OCI-LY7 (cell line): ENCODE measurements at regions not wholly inside any gene's neighbourhood (a gene's known extent, or its start where the extent isn't known, plus 50 kb on each side); places are given as distances from the start of the nearest gene placed in this dataset.

Experiments used
- BruUV-seq: library from RNA; stranded (reverse); fragments of 400-500 nt; replicated peaks from 2 replicates; lab custom pipeline; 2021; lab: Mats Ljungman, UMichigan
- CTCF ChIA-PET: fragments of 300-600 bp; sonication (Branson Sonifier 250); formaldehyde crosslinking; loops from one replicate; lab custom pipeline; 2022; ENCODE audit warnings: antibody characterized with exemption; ENCODE audit not compliant: unreplicated experiment; lab: Charles Lee
- POLR2A ChIA-PET: fragments of 300-600 bp; sonication (Branson Sonifier 250); formaldehyde crosslinking; loops from one replicate; lab custom pipeline; 2022; ENCODE audit warnings: antibody characterized with exemption; lab: Charles Lee
- DNase-seq: peaks from one replicate; pipeline ENCODE4 v3.0.0-alpha.2; 2015; ENCODE audit warnings: low spot score
- H2AFZ ChIP-seq: fragments of 200-600 bp; sonication (generic), shearing (Covaris generic); 2 replicates; pipeline ENCODE4 v1.6.1; 2014; ENCODE audit warnings: mild to moderate bottlenecking, antibody characterized with exemption, low read length, moderate library complexity
- H3K27ac ChIP-seq: fragments of 200-600 bp; sonication (generic); 2 replicates; pipeline ENCODE4 v1.5.1; 2014; ENCODE audit warnings: mixed run types, low read depth, mild to moderate bottlenecking, moderate library complexity, low read length, inconsistent platforms; ENCODE audit not compliant: poor library complexity, severe bottlenecking
- H3K36me3 ChIP-seq: fragments of 200-600 bp; sonication (generic); 2 replicates; pipeline ENCODE4 v1.6.1; 2014; ENCODE audit warnings: mild to moderate bottlenecking, antibody characterized with exemption, low read length, moderate library complexity, mixed read lengths; ENCODE audit not compliant: insufficient read depth
- H3K4me1 ChIP-seq: fragments of 200-600 bp; sonication (generic); 2 replicates; pipeline ENCODE4 v1.5.1; 2014; ENCODE audit warnings: mild to moderate bottlenecking, low read length; ENCODE audit not compliant: insufficient read depth, poor library complexity, severe bottlenecking
- H3K4me2 ChIP-seq: fragments of 200-600 bp; sonication (generic); 2 replicates; pipeline ENCODE4 v1.6.1; 2014; ENCODE audit warnings: mild to moderate bottlenecking, low read length
- H3K4me3 ChIP-seq: fragments of 200-600 bp; sonication (generic); 2 replicates; pipeline ENCODE4 v1.5.1; 2014; ENCODE audit warnings: mild to moderate bottlenecking, low read depth, low read length; ENCODE audit not compliant: poor library complexity, severe bottlenecking
- H3K79me2 ChIP-seq: fragments of 200-600 bp; sonication (generic); 2 replicates; pipeline ENCODE4 v1.6.1; 2016; ENCODE audit warnings: low read depth, mild to moderate bottlenecking, low read length, moderate library complexity, mixed read lengths; ENCODE audit not compliant: insufficient read depth
- H3K9me2 ChIP-seq: fragments of 200-600 bp; sonication (generic); 2 replicates; pipeline ENCODE4 v1.6.1; 2016; ENCODE audit warnings: mild to moderate bottlenecking, low read length, mixed read lengths; ENCODE audit not compliant: insufficient read depth
- H3K9me3 ChIP-seq: fragments of 200-600 bp; sonication (generic); 2 replicates; pipeline ENCODE4 v1.6.1; 2014; ENCODE audit warnings: mild to moderate bottlenecking, mixed run types, low read length, mixed read lengths
- H4K20me1 ChIP-seq: fragments of 200-600 bp; sonication (generic); 2 replicates; pipeline ENCODE4 v1.6.1; 2014; ENCODE audit warnings: mild to moderate bottlenecking, antibody characterized with exemption, low read length, moderate library complexity, mixed read lengths; ENCODE audit not compliant: insufficient read depth
- EZH2phosphoT487 ChIP-seq: fragments of 200-600 bp; sonication (generic); IDR thresholded peaks from 2 replicates; pipeline ENCODE4 v1.6.1; 2018; ENCODE audit warnings: low read depth, borderline replicate concordance, mild to moderate bottlenecking, mixed run types, antibody characterized with exemption, low read length, moderate library complexity, mixed read lengths
- intact Hi-C: fragments of 100-400 bp; cut with micrococcal nuclease; formaldehyde crosslinking; loops from one replicate; pipeline ENCODE4 v1.10.0; 2022; ENCODE audit not compliant: unreplicated experiment
- TF ChIP-seq, protein P1 (sequence below): fragments of 200-600 bp; sonication (generic); conservative IDR thresholded peaks from 2 replicates; pipeline ENCODE4 v1.5.1; 2014; ENCODE audit warnings: mild to moderate bottlenecking, antibody characterized with exemption, low read length, moderate library complexity, mixed read lengths

DNA sequence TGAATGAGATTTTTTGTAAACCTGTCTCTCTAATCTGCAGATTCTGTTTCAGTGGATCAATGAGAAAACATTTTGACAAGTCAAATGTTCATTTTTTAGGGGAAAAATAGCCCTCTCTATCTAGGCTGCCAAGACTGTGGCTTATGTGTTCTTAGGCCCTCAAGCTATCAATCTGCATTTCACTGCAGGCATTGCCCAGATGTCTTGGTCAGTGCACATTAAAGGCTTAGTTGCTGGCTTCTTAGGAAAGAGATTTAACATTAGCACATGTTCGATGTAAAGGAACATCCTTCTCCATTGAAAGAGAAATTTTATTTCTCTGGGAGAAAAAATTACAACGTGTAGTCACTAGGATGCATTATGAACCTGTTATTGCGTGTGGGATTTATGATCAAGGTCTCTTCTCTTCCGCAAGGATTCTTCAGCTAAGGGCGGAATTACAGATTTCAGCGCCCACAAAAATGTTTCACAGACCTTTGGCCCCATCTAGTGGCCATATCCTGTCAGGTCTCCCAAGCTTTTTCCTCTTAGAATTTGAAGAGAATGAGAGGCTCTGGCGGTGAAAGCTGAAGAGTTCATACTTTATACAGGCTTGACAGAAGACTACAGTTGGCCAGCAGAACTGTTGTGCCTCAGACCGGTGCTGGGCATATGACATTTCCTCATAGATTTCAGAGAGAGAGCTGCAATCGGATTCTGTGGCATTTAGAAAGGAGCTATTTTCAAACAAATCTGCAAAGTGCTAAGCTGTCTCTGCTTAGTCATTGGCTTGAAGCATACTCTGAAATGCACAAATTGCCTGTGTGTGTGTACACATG lies 144.6 kb upstream of the NOCT start:
- Histone ChIP-seq H3K9me3 (no peaks in the 10 kb centered on the region), H3K4me2 (no peak overlapping the region), H3K27ac (no peak overlapping the region), H2AFZ (no peak overlapping the region), H3K79me2 (no peaks in the 10 kb centered on the region), H4K20me1 (no peaks in the 10 kb centered on the region), H3K4me1 (no peaks in the 10 kb centered on the region), H3K9me2 (no peaks in the 10 kb centered on the region), H3K36me3 (no peaks in the 10 kb centered on the region), H3K4me3 (no peak overlapping the region)
- peak; percentile 60 for DNase-seq
- intact Hi-C loops, result loop anchor here (2.0 to 10.0 kb wide), 4 partner anchors 190 to 1046 kb away; no protein-coding TSS in a partner anchor
- no peak for TF ChIP-seq EZH2phosphoT487
- TF ChIP-seq, protein P1, sequence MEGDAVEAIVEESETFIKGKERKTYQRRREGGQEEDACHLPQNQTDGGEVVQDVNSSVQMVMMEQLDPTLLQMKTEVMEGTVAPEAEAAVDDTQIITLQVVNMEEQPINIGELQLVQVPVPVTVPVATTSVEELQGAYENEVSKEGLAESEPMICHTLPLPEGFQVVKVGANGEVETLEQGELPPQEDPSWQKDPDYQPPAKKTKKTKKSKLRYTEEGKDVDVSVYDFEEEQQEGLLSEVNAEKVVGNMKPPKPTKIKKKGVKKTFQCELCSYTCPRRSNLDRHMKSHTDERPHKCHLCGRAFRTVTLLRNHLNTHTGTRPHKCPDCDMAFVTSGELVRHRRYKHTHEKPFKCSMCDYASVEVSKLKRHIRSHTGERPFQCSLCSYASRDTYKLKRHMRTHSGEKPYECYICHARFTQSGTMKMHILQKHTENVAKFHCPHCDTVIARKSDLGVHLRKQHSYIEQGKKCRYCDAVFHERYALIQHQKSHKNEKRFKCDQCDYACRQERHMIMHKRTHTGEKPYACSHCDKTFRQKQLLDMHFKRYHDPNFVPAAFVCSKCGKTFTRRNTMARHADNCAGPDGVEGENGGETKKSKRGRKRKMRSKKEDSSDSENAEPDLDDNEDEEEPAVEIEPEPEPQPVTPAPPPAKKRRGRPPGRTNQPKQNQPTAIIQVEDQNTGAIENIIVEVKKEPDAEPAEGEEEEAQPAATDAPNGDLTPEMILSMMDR, result peak; percentile 92
- CTCF ChIA-PET, result interaction anchor here (1.3 kb wide), 1 partner anchor 780 kb away, joined by 3 read pairs; no protein-coding TSS in a partner anchor
- POLR2A ChIA-PET, result interaction anchor here (0.7 kb wide), 1 partner anchor 292 kb away, joined by 3 read pairs; no protein-coding TSS in a partner anchor
- BruUV-seq, result no TSS peak

DNA sequence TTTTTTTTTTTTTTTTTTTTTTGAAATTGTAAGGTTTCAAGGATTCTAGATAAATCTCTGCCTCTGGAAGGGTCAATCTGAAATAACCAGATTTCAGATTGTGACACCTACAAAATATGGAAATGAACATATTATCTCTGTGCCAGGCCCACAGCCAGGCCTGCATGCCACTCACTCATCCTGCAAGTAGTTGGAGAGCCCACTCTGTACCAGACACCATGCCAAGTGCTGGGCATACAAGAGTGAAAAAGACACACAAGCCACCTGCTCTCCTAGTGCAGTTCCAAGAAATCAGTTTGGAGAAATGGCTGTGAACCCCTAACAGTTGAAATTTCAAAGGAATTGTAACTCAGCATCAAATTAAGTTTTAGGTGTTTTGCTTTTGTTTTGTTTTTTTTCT lies 145.9 kb upstream of the NOCT start:
- H3K4me3 ChIP-seq, result no peak overlapping the region
- H3K27ac ChIP-seq, result no peak overlapping the region
- intact Hi-C loops, result loop anchor here (2.0 to 10.0 kb wide), 4 partner anchors 189 to 1045 kb away; no protein-coding TSS in a partner anchor
- no peaks in the 10 kb centered on the region for H4K20me1 ChIP-seq
- H3K36me3 ChIP-seq, result no peaks in the 10 kb centered on the region
- H3K9me3 ChIP-seq, result no peaks in the 10 kb centered on the region
- no TSS peak for BruUV-seq
- no peaks in the 10 kb centered on the region for H3K4me1 ChIP-seq
- no peaks in the 10 kb centered on the region for H3K79me2 ChIP-seq
- no peak overlapping the region for H3K4me2 ChIP-seq
- ChIA-PET CTCF (no interaction called here), POLR2A (interaction anchor here (0.7 kb wide), 2 partner anchors 28 to 41 kb away, joined by 3 to 5 read pairs; no protein-coding TSS in a partner anchor)
- TF ChIP-seq EZH2phosphoT487, result no peak
- TF ChIP-seq, protein P1, result no peak
- no peaks in the 10 kb centered on the region for H3K9me2 ChIP-seq
- DNase-seq, result no peak
- H2AFZ ChIP-seq, result no peak overlapping the region

- no peaks in the 10 kb centered on the region for H4K20me1 ChIP-seq
- H3K79me2 ChIP-seq, result no peaks in the 10 kb centered on the region
- CTCF ChIA-PET, result no interaction called here
- BruUV-seq, result no TSS peak
- no peak overlapping the region for H3K4me3 ChIP-seq
- no peaks in the 10 kb centered on the region for H3K9me3 ChIP-seq
- H3K9me2 ChIP-seq, result no peaks in the 10 kb centered on the region
- no peak for TF ChIP-seq EZH2phosphoT487
- TF ChIP-seq, protein P1, result no peak
- H3K4me1 ChIP-seq, result no peaks in the 10 kb centered on the region
- no peak for DNase-seq
- no peak overlapping the region for H3K27ac ChIP-seq
- POLR2A ChIA-PET, result interaction anchor here (0.7 kb wide), 2 partner anchors 28 to 40 kb away, joined by 3 to 5 read pairs; no protein-coding TSS in a partner anchor
- no peak overlapping the region for H3K4me2 ChIP-seq
- intact Hi-C loops, result no loop called here
- H2AFZ ChIP-seq, result no peak overlapping the region
- H3K36me3 ChIP-seq, result no peaks in the 10 kb centered on the region
Observed at GRCh38 chr4:138869165-138869564, 146.4 kb upstream of the NOCT start.
